WTC11 (cell line): ENCODE measurements at regions not wholly inside any gene's neighbourhood (a gene's known extent, or its start where the extent isn't known, plus 50 kb on each side); places are given as distances from the start of the nearest gene placed in this dataset.

ENCODE experiments used
- ATAC-seq: fragments of 200-7000 bp; cut with Tn5 transposase; 2 replicates; pipeline ENCODE4 v1.10.0; 2021; ENCODE audit warnings: mild to moderate bottlenecking, moderate library complexity
- CTCF ChIA-PET: fragments of 300-600 bp; sonication (Branson Sonifier 250); formaldehyde crosslinking; loops from one replicate; lab custom pipeline; 2021; ENCODE audit warnings: antibody characterized with exemption; lab: Charles Lee
- POLR2A ChIA-PET: fragments of 350-600 bp; sonication (Branson Sonifier 250); formaldehyde crosslinking; loops from one replicate; lab custom pipeline; 2021; ENCODE audit warnings: antibody characterized with exemption; lab: Charles Lee
- DNase-seq: peaks from one replicate; pipeline ENCODE4 v3.0.0; 2021; ENCODE audit warnings: low spot score
- H3K27ac Mint-ChIP-seq: 2 replicates; pipeline ENCODE4 v1.8.0; 2021; ENCODE audit warnings: mixed read lengths
- H3K27me3 Mint-ChIP-seq: 2 replicates; pipeline ENCODE4 v1.8.0; 2021; ENCODE audit warnings: low read depth, mild to moderate bottlenecking, moderate library complexity, mixed read lengths
- H3K36me3 Mint-ChIP-seq: 2 replicates; pipeline ENCODE4 v1.8.0; 2021; ENCODE audit warnings: mixed read lengths
- H3K4me1 Mint-ChIP-seq: 2 replicates; pipeline ENCODE4 v1.8.0; 2022; ENCODE audit warnings: mixed read lengths
- H3K4me3 Mint-ChIP-seq: 2 replicates; pipeline ENCODE4 v1.8.0; 2021; ENCODE audit warnings: mild to moderate bottlenecking, moderate library complexity, mixed read lengths
- H3K9me3 Mint-ChIP-seq: 2 replicates; pipeline ENCODE4 v1.8.0; 2021; ENCODE audit warnings: mixed read lengths
- E2F1 ChIP-seq: sonication (generic); formaldehyde crosslinking; IDR thresholded peaks from 2 replicates; pipeline ENCODE4 v1.8.0; 2022; ENCODE audit warnings: mild to moderate bottlenecking, missing genetic modification reagents
- FOXP4 ChIP-seq: sonication (generic); formaldehyde crosslinking; IDR thresholded peaks from 2 replicates; pipeline ENCODE4 v1.8.0; 2022; ENCODE audit warnings: mild to moderate bottlenecking, missing genetic modification reagents
- MXD4 ChIP-seq: fragments of 250-450 bp; sonication (Bioruptor Pico); IDR thresholded peaks from 2 replicates; pipeline ENCODE4 v1.8.0; 2021; ENCODE audit warnings: mild to moderate bottlenecking, moderate library complexity, borderline replicate concordance
- NR3C1 ChIP-seq: sonication (generic); formaldehyde crosslinking; conservative IDR thresholded peaks from 2 replicates; pipeline ENCODE4 v1.8.1; 2023; ENCODE audit warnings: low read depth, mild to moderate bottlenecking, missing genetic modification reagents
- PRDM15 ChIP-seq: sonication (generic); formaldehyde crosslinking; IDR thresholded peaks from 2 replicates; pipeline ENCODE4 v1.8.0; 2022; ENCODE audit warnings: missing genetic modification reagents
- TEAD1 ChIP-seq: sonication (generic); formaldehyde crosslinking; IDR thresholded peaks from 2 replicates; pipeline ENCODE4 v1.8.0; 2022; ENCODE audit warnings: mild to moderate bottlenecking, missing genetic modification reagents
- ZBTB43 ChIP-seq: sonication (generic); formaldehyde crosslinking; IDR thresholded peaks from 2 replicates; pipeline ENCODE4 v1.8.1; 2023; ENCODE audit warnings: mild to moderate bottlenecking, missing genetic modification reagents
- ZNF416 ChIP-seq: fragments of 250-450 bp; sonication (Bioruptor Pico); IDR thresholded peaks from 2 replicates; pipeline ENCODE4 v1.9.0; 2021; ENCODE audit warnings: mild to moderate bottlenecking, inconsistent platforms

GRCh38 chr22:48403521-48404403 lies 1423.9 kb downstream of the BRD1 start:
- CTCF ChIA-PET, result no interaction called here
- no peak overlapping the region; the same call in 1 of the 2 replicates for H3K27ac Mint-ChIP-seq

More at GRCh38 chr22:48403521-48404403, 1423.9 kb downstream of the BRD1 start:
- Mint-ChIP-seq H3K36me3 (no peaks in the 10 kb centered on the region), H3K9me3 (no peaks in the 10 kb centered on the region), H3K27me3 (no peaks in the 10 kb centered on the region; the same call in 1 of the 2 replicates)
- POLR2A ChIA-PET, result no interaction called here
- no peak for ATAC-seq
- no peak for TF ChIP-seq PRDM15
- TF ChIP-seq ZBTB43, result no peak
- no peak for TF ChIP-seq NR3C1 (CRISPR knock-in tag)
- TF ChIP-seq E2F1 (CRISPR knock-in tag), result no peak
- TF ChIP-seq TEAD1, result no peak
- no peak for TF ChIP-seq ZNF416 (CRISPR knock-in tag)
- TF ChIP-seq MXD4 (CRISPR knock-in tag), result no peak
- TF ChIP-seq FOXP4, result no peak
- TF ChIP-seq, all 79 proteins: peak for 0
- no peak overlapping the region for H3K4me3 Mint-ChIP-seq
- DNase-seq, result no peak
- 0 out of 2 replicates have a peak, but pooled peaks cover 3% of the 10 kb centered on the region for H3K4me1 Mint-ChIP-seq
